Skin of body (tissue), 1 donor: ENCODE measurements at regions not wholly inside any gene's neighbourhood (a gene's known extent, or its start where the extent isn't known, plus 50 kb on each side); places are given as distances from the start of the nearest gene placed in this dataset.
A peak's percentile ranks its signal among the peaks of the same experiment; 100 is the strongest.
"Not testable (repeated sequence)": the region's sequence is repeated elsewhere in the genome, so short reads cannot be mapped to it uniquely, and the experiment has no call there.

Experiments used
- DNase-seq: peaks from one replicate; lab custom pipeline; 2025; lab: John Stamatoyannopoulos, UW

GRCh38 chr16:59645194-59645593 lies 911.1 kb upstream of the GOT2 start:
- DNase-seq = no peak

- DNase-seq = no peak
Observed at GRCh38 chr16:59635674-59636073, 901.6 kb upstream of the GOT2 start.

GRCh38 chr16:59634951-59635350 lies 900.8 kb upstream of the GOT2 start:
- no peak for DNase-seq

GRCh38 chr16:59634004-59634579 lies 900.0 kb upstream of the GOT2 start:
- no peak for DNase-seq

- DNase-seq = no peak
Observed at GRCh38 chr16:59632276-59632855, 898.2 kb upstream of the GOT2 start.

GRCh38 chr16:59624381-59624780 lies 890.3 kb upstream of the GOT2 start:
- not testable (repeated sequence) for DNase-seq

- DNase-seq = no peak
Observed at GRCh38 chr16:59614466-59615240, 880.5 kb upstream of the GOT2 start.

- DNase-seq = not testable (repeated sequence)
Observed at GRCh38 chr16:59612910-59613620, 878.9 kb upstream of the GOT2 start.

GRCh38 chr16:59612094-59612493 lies 878.0 kb upstream of the GOT2 start:
- DNase-seq = no peak

GRCh38 chr16:59611556-59611955 lies 877.4 kb upstream of the GOT2 start:
- DNase-seq = no peak

- DNase-seq = no peak
Observed at GRCh38 chr16:59605706-59606105, 871.6 kb upstream of the GOT2 start.

- no peak for DNase-seq
Observed at GRCh38 chr16:59604354-59604753, 870.2 kb upstream of the GOT2 start.

- no peak for DNase-seq
Observed at GRCh38 chr16:59601452-59601851, 867.3 kb upstream of the GOT2 start.

GRCh38 chr16:59597269-59597668 lies 863.2 kb upstream of the GOT2 start:
- DNase-seq = no peak

GRCh38 chr16:59596693-59597092 lies 862.6 kb upstream of the GOT2 start:
- DNase-seq = no peak

- peak; percentile 65 for DNase-seq
Observed at GRCh38 chr16:59593194-59593661, 859.1 kb upstream of the GOT2 start.

GRCh38 chr16:59591480-59591879 lies 857.4 kb upstream of the GOT2 start:
- no peak for DNase-seq

GRCh38 chr16:59590845-59591244 lies 856.7 kb upstream of the GOT2 start:
- DNase-seq = no peak

GRCh38 chr16:59586331-59586730 lies 852.2 kb upstream of the GOT2 start:
- DNase-seq = no peak

- no peak for DNase-seq
Observed at GRCh38 chr16:59574296-59574695, 840.2 kb upstream of the GOT2 start.

- DNase-seq = no peak
Observed at GRCh38 chr16:59573528-59574271, 839.6 kb upstream of the GOT2 start.
